PC-9 (cell line): ENCODE measurements at regions not wholly inside any gene's neighbourhood (a gene's known extent, or its start where the extent isn't known, plus 50 kb on each side); places are given as distances from the start of the nearest gene placed in this dataset.

Experiments used
- CTCF ChIP-seq: fragments of 200-600 bp; sonication (generic); conservative IDR thresholded peaks from 2 replicates; pipeline ENCODE4 v1.6.1; 2017; ENCODE audit warnings: mixed run types, antibody characterized with exemption, mild to moderate bottlenecking, moderate library complexity
- EZH2 ChIP-seq: fragments of 200-600 bp; sonication (generic); IDR thresholded peaks from 2 replicates; pipeline ENCODE4 v1.8.0; 2017; ENCODE audit warnings: antibody characterized with exemption, low read depth

GRCh38 chr6:74889635-74890034 lies 316.2 kb downstream of the COL12A1 start:
- TF ChIP-seq CTCF (no peak), EZH2 (no peak)
